ENCODE measurements at regions not wholly inside any gene's neighbourhood (a gene's known extent, or its start where the extent isn't known, plus 50 kb on each side); places are given as distances from the start of the nearest gene placed in this dataset.

DNA sequence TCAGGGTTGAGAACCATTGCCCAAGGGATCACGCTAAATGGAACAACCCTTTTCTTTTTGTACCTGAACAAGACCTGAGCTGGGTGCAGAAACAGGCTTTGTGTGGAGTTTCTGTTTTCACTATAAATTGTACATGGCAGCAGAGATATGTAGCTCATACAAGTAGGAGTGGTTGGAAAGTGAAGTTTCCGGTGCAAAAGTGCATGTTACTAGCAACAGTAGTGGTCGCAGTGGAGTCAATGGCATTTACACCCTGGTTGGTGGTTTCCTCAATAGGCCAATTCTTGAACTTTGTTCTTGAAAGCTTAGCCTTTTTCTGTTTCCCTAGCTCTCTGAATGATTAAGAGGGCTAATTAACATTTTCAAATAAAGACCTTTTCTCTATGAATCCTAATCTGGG, 170.7 kb downstream of the NEBL start:
- DNase-seq (ENCODE audit: missing footprints) (no peak), ATAC-seq (no peak)
- intact Hi-C loops (cut with DNase I) = no loop called here

DNA sequence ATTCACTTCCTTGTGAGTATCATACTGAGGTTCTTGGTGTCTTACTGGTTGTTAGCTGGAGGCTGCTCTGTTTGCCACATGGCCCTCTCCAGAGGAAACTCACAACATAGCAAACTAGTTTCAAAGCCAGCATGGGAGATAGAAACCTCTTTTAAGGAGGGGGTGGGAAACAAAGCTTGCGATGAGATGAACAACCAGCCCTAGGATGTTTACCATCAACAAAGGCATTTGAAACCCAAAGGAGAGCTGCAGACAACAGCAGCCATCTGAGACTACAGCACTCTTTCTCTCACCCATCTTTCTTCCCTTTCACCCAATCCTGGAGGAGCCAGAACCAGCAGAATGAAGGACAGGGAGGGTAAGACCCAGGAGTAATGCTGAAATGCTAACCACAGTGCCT, 182.1 kb downstream of the NEBL start:
- DNase-seq (ENCODE audit: missing footprints) (no peak), ATAC-seq (no peak)
- intact Hi-C loops (cut with DNase I) = no loop called here

DNA sequence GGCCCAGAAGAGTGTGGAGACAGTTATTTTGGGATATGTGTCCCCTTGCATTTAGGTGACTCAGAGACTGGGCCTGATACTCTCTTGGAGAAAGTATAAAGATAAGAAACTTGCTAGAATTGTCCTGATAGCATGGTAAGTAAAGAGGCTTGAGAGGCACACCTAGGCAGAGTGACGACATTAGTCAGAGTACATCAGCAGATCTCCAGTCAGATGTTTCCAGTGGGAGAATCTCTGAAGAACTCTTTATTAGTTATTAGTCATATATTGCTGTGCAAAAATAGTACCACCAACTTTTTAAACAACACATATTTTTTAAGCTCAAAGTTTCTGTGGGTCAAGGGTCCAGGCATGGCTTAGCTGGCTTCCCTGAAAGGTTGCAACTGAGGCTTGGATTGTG, 182.6 kb downstream of the NEBL start:
- intact Hi-C loops (cut with DNase I) = no loop called here
- DNase-seq (ENCODE audit: missing footprints) = no peak
- no peak for ATAC-seq

DNA sequence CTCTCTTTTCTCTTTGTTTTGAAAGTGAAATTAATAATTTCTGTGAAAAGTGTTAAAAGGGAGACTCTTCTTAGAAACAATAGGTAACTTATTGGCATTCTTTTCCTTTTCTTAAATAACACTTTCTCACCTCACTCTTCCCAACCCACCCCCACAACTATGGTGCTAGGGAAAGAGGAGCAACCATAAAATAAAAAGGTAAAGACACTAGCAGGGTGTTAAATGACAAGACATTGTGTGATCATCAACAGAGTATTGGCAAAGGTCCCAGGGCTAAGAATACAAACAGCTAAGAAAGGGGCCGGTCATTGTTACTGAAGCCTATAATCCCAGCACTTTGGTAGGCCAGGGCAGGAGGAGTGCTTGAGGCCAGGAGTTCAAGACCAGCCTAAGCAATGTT, 183.7 kb downstream of the NEBL start:
- DNase-seq (ENCODE audit: missing footprints) = no peak
- intact Hi-C loops (cut with DNase I) = no loop called here
- ATAC-seq = no peak

DNA sequence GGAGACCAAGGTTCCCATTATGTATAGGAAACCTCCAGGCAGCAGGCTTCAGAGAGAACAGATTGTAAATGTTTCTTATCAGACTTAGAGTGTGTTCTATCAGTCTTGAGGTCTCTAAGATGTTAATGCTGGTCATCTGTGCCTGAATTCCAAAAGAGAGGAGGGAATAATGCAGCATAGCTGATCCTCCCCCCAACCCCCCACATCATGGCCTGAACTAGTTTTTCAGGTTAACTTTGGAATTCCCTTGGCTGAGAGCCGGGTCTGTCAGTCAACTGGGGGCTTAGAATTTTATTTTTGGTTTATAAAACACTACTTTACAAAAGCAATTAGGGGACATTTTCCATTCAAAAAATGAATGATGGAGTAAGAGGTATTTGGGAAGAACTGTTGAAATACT, 184.3 kb downstream of the NEBL start:
- no peak for ATAC-seq
- DNase-seq (ENCODE audit: missing footprints) = no peak
- intact Hi-C loops (cut with DNase I) = no loop called here

DNA sequence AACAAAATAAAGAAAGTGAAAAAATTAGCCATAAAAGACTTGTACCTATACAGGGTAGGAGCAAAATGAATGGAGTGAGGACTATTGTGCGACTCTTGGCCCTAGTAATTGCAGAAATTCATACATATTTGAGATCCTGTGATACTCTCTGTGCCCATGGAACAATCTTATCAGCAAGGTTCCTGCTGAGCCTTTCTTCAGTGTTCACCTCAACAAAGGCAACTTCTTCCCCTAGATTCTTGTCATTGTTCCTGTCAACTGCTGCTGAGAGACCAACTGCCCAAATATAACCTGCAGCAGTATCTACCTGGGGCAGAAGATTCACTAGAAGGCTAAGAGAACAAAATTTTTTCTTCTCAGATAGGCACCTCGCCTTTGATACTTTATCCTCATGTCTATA, 187.4 kb downstream of the NEBL start:
- ATAC-seq (no peak), DNase-seq (ENCODE audit: missing footprints) (no peak)
- intact Hi-C loops (cut with DNase I) = no loop called here

GRCh38 chr10:20708305-20708704, 188.8 kb downstream of the NEBL start:
- intact Hi-C loops (cut with DNase I) = no loop called here
- no peak for DNase-seq (ENCODE audit: missing footprints)
- ATAC-seq = no peak

DNA sequence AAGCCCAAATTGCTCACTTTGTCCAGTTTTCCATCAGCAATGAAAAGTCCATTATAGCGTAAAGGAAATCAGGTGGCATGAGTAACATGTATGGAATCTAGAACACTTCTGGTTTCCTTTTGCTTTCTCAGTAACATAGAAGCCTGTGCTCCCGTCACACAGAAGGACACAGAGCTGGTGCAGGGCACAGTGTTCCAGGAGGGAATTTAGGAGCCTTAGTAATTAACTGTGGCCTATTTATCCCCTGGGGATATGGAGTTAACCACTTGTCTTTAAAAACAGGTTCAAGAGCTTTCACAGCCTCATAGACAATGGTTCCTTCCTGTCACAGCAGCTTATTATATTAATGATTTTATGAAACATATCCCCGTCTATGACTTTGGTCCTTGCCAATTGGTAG, 189.9 kb downstream of the NEBL start:
- intact Hi-C loops (cut with DNase I) = no loop called here
- ATAC-seq (no peak), DNase-seq (ENCODE audit: missing footprints) (no peak)

DNA sequence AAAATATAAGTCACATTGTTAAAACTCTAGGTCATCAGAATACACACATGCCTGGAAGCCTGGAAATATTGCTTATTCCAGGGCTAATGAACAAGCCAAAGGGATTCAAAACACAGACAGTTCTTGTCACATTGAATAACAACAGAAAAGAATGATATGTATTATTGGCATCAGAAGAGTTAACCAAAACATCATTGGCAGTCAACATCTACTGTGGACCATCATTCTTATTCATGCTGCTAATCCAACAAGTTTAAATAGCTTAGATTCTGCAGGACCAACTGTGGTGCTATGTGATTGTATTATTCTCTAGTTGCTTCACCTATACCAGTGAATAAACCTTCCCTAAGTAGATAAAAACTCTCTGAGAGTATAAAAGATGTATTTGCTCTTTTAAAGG, 198.3 kb downstream of the NEBL start:
- DNase-seq (ENCODE audit: missing footprints) (no peak), ATAC-seq (no peak)
- intact Hi-C loops (cut with DNase I) = no loop called here

- DNase-seq (ENCODE audit: missing footprints) = no peak
- ATAC-seq = no peak
- intact Hi-C loops (cut with DNase I) = no loop called here
Measured at GRCh38 chr10:20694296-20694695, 202.8 kb downstream of the NEBL start.

- intact Hi-C loops (cut with DNase I) = no loop called here
- peak; percentile 52 for ATAC-seq
- DNase-seq (ENCODE audit: missing footprints) = no peak
Measured at GRCh38 chr10:20688797-20689544, 208.1 kb downstream of the NEBL start.

DNA sequence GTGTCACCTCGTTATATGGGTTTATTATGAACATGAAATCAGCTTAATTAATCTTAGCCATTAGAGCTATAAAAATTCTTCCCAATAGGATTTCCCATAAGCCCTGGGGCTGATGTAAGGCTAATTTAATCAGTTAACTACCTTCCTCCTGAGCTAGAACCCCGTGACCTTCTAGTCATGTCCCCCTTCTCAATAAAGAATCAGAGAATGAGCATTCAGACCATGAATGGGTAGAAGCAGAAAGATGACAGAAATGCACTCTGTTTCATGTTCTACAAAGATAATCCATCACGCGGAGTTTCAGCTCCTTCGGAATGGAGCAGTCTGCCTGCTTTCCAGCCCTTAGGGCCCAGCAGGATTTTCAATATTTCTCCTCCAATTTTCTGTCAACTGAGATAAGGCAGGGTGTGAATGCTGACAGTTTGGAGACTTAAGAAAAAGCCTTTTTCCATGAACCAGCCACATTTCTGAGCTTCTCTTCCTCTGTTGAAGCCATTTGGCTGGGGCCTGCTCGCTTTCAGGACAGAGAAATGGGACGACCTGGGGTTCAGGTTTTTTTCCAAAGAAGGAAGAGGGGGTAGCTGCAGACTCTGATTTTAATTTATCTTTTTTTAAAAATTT, 211.0 kb downstream of the NEBL start:
- DNase-seq (ENCODE audit: missing footprints) (no peak), ATAC-seq (peak; percentile 70)
- intact Hi-C loops (cut with DNase I) = no loop called here

DNA sequence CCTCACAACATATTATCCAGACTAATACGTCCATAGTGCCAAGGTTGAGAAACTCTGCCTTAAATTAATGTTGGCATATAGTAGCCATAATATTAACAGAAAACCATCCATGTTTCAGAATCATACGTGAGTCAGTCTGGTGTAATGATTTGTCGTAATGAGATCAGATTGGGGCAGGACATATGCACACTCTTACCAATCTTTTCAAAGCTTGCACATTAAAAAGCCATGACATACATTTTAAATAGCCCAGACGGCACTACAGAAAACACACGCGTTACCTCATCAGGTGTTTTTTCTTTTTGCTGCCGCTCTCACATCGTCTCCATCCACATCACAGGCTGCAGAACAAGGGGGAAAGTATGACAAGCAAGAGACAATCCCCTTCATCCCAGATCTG, 211.6 kb downstream of the NEBL start:
- no peak for DNase-seq (ENCODE audit: missing footprints)
- ATAC-seq = no peak
- intact Hi-C loops (cut with DNase I) = no loop called here

- intact Hi-C loops (cut with DNase I) = no loop called here
- DNase-seq (ENCODE audit: missing footprints) (no peak), ATAC-seq (no peak)
Measured at GRCh38 chr10:20683345-20683744, 213.8 kb downstream of the NEBL start.

DNA sequence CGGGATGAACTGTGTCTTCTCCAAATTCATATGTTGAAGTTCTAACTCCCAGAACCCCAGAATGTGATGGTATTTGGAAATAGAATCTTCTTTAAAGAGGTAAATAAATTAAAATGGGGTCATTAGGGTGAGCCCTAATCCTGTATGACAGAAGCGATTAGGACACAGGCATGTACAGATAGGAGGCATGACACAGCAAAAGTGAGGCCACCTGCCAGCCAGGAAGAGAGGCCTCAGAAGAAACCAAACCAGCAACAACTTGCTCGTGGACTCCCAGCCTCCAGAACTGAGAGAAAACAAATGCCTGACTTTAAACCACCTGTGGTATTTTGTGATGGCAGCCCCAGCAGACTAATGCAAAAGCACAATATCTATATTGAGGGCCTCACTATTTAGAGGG, 214.3 kb downstream of the NEBL start:
- intact Hi-C loops (cut with DNase I) = no loop called here
- ATAC-seq (no peak), DNase-seq (ENCODE audit: missing footprints) (no peak)

DNA sequence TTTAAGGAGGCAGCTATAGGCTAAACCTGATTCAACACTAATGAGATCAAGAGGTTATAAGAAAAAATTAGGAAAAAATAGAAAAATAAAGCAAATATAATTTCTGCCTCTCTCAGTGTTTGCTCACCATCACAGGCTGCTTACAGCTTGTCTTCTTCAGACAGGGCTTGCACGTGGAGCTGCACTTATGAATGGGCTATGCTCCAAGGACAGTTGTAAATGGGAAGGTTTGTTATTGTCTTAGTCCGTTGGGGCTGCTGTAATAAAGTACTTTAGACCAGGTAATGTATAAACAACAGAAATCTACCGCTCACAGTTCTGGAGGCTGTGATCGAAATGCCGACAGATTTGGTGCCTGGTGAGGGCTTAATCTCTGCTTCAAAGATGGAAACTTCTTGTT, 219.8 kb downstream of the NEBL start:
- intact Hi-C loops (cut with DNase I) = no loop called here
- ATAC-seq (no peak), DNase-seq (ENCODE audit: missing footprints) (no peak)

DNA sequence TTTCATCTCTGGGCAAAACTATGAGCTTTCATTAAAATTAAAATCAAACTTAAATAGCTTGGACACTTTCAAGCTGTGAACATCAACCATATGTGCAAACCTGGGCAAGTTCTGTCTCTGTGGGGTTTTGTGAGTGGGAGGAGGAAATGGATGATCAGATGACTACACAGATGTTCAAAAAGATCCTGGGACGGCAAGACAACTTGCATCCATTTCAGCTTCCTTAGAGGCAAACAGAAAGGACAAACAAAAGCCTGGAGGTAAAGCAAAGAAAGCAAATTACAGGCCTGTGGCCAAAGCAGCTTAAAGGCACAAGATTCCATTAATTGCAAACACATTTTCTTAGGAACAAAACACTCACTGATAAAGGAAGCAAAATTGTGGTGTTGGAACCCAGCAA, 222.2 kb downstream of the NEBL start:
- intact Hi-C loops (cut with DNase I) = no loop called here
- no peak for DNase-seq (ENCODE audit: missing footprints)
- ATAC-seq = no peak

GRCh38 chr10:20673175-20673574, 223.9 kb downstream of the NEBL start:
- ATAC-seq = no peak
- intact Hi-C loops (cut with DNase I) = no loop called here
- DNase-seq (ENCODE audit: missing footprints) = no peak

DNA sequence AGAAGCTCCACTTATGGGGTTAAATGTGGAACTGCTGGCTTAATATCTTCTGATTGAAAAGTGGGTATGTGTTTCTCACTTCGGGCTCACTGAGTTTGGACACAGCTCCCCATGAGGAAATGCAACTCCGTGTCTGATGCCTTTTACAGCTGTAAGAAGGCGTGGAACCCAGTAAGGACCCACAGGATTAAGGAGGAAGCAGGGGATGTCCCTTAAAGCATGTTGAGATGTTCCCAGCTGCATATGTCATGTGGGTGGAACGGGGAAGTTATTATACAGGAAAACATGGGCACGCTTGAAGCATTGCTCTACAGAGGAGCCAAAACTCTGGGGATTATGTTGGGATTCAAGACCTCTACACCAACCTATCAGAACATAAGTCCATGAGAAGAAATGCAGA, 224.4 kb downstream of the NEBL start:
- ATAC-seq = no peak
- intact Hi-C loops (cut with DNase I) = no loop called here

DNA sequence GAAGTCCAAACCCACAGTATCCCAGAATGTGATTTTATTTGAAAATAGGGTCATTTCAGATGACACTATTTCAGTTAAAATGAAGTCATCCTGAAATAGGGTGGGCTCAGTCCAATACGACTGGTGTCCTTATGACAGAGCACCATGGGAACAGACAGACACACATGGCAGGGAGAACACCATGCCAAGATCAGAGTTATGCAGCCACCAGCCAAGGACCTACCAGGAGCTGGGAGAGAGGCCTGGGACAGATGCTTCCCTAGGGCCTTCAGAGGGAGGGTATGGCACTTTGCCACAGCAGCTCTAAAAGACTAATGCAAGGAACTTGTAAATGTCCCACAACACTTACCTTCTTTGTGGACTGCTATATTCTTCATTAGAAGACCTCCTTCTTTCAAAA, 226.5 kb downstream of the NEBL start:
- no peak for DNase-seq (ENCODE audit: missing footprints)

More for the DNA sequence above, 224.4 kb downstream of the NEBL start:
- DNase-seq (ENCODE audit: missing footprints) = no peak

GRCh38 chr10:20668985-20669384, 228.1 kb downstream of the NEBL start:
- no peak for ATAC-seq
- intact Hi-C loops (cut with DNase I) = no loop called here

More for the DNA sequence above, 226.5 kb downstream of the NEBL start:
- peak; percentile 56 for ATAC-seq
- intact Hi-C loops (cut with DNase I) = no loop called here

More at GRCh38 chr10:20668985-20669384, 228.1 kb downstream of the NEBL start:
- no peak for DNase-seq (ENCODE audit: missing footprints)
